Fibroblast of villous mesenchyme (primary cell): ENCODE measurements at regions not wholly inside any gene's neighbourhood (a gene's known extent, or its start where the extent isn't known, plus 50 kb on each side); places are given as distances from the start of the nearest gene placed in this dataset.
"Not testable (repeated sequence)": the region's sequence is repeated elsewhere in the genome, so short reads cannot be mapped to it uniquely, and the experiment has no call there.

Experiments
- DNase-seq: peaks from one replicate; pipeline ENCODE4 v3.0.0-alpha.2; 2010; ENCODE audit warnings: low read depth
- H3K4me3 ChIP-seq: 2 replicates; pipeline ENCODE4 v1.5.1; 2011; ENCODE audit warnings: low read depth, mild to moderate bottlenecking, low read length
- TF ChIP-seq, protein P1 (sequence below): IDR thresholded peaks from 2 replicates; pipeline ENCODE4 v1.5.1; 2012; ENCODE audit warnings: low read depth, mild to moderate bottlenecking, low read length; ENCODE audit not compliant: insufficient read depth

DNA sequence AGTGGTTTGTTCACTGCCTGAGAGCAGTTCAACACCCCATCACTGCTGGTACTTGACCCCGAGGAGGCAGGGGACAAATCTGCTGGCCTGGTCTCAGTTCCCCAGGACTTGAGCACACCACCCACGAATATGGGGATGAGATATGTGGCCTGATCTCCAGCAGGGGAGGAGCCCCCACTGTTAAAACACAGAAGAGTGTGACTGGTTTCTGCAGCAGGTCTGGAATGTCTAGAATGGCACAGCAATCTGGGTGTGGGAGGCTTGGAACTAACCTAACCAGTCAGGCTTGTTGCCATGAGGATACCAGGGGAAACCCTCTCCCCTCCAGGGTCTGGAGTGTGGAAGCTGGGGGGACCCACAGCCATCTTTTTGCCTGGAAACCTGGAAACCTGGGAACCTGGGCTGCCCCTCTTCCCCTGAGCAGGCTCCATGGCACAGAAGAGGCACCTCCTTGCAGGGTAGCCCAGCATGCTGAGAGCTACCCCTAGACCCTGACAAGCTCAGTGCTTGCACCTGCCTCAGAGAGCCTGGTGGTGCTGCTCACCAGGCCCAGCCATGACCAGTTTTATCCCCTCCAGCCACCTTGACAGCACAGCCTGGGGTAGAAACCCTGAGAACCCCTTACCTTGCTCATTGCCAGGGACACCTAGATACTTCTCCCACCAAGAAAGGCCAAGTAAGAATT lies 273.8 kb downstream of the LIG4 start:
- TF ChIP-seq, protein P1, sequence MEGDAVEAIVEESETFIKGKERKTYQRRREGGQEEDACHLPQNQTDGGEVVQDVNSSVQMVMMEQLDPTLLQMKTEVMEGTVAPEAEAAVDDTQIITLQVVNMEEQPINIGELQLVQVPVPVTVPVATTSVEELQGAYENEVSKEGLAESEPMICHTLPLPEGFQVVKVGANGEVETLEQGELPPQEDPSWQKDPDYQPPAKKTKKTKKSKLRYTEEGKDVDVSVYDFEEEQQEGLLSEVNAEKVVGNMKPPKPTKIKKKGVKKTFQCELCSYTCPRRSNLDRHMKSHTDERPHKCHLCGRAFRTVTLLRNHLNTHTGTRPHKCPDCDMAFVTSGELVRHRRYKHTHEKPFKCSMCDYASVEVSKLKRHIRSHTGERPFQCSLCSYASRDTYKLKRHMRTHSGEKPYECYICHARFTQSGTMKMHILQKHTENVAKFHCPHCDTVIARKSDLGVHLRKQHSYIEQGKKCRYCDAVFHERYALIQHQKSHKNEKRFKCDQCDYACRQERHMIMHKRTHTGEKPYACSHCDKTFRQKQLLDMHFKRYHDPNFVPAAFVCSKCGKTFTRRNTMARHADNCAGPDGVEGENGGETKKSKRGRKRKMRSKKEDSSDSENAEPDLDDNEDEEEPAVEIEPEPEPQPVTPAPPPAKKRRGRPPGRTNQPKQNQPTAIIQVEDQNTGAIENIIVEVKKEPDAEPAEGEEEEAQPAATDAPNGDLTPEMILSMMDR, result no peak
- DNase-seq, result no peak
- no peak overlapping the region for H3K4me3 ChIP-seq

DNA sequence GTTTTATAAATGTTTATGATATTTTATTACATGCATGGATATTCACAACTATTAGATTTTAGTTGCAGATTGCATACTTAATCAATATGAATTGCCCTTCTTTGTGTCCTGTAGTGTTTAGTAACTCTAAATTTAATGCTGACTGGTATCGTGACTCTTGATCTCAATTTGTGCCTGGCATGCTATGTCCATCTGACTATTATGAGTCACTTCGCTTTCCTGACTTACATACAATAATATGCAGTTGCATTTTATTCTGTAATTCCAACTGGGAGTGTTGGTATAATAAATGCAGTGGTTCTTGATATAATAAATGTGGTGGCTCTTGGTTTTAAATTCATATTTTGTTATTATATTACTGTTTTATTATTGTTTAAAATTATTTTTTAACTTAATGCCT lies 277.5 kb downstream of the LIG4 start:
- H3K4me3 ChIP-seq, result no peak overlapping the region
- no peak for DNase-seq
- TF ChIP-seq, protein P1, result no peak

DNA sequence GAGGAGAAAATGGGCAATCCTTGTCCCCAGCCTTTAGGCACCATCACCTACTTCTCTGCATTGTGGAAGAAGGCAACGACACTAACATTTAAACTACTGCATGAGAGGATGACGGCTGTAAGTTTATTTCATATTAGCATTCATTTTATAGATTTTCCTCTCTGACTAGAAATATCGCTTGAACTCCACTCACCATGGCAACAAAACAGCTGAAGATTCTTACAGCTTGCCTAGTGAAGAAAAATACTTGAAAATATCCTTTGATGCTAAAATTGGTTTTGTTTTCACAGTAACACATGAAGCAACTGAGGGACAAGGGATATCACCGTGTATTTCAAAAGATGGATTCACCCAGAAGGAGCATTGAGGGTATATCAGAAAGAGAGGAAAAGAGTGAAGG lies 284.3 kb downstream of the LIG4 start:
- TF ChIP-seq, protein P1, result no peak
- no peak overlapping the region for H3K4me3 ChIP-seq
- no peak for DNase-seq

DNA sequence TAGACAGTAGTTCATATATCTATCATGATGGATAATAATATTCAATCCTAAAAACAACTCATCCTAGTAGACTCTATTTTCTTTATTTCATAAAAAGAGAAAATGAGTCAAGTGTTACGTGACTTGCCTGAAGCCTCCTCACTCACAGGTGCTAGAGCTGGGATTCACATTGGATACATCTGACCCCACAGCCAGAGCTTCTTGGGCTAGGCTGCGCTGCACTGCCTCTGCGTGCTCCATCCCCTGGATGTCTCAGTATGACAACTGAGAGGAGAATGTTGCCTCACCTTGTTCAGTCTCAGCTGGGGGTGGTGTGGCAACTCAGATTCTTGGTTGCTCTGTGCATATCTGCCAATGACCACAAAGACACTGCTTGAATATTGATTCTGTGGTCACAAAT lies 286.6 kb downstream of the LIG4 start:
- TF ChIP-seq, protein P1, result no peak
- no peak for DNase-seq
- H3K4me3 ChIP-seq, result no peak overlapping the region

DNA sequence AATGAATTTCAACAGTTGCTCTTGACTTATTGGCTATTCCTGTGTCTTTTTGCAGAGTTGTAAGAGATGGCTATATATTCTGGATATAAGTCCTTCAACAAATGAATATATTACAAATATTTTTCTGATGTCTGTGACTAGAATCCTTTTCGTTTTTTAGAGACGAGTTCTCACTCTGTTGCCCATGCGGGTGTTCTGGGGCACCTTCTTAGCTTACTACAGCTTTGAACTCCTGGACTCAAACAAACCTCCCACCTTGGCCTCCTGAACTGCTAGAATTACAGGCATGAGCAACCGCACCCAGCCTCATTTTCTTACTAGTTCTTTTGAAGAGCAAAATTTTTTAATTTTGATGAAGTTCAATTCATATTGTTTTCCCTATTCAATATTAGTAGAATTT lies 287.8 kb downstream of the LIG4 start:
- TF ChIP-seq, protein P1, result no peak
- no peak for DNase-seq
- no peak overlapping the region for H3K4me3 ChIP-seq

DNA sequence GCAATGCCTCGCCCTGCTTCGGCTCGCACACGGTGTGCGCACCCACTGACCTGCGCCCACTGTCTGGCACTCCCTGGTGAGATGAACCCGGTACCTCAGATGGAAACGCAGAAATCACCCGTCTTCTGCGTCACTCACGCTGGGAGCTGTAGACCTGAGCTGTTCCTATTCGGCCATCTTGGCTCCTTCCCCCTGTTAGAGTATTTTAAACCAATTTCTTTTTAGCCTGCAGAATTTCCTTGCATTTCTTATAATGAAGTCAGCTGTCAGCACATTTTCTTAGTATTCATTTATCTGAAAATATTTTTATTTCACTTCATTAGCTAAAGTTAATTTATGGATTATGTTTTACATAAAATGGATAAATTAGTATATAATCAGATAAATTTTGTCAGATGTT lies 288.8 kb downstream of the LIG4 start:
- DNase-seq, H3K4me3 ChIP-seq: not testable (repeated sequence)

DNA sequence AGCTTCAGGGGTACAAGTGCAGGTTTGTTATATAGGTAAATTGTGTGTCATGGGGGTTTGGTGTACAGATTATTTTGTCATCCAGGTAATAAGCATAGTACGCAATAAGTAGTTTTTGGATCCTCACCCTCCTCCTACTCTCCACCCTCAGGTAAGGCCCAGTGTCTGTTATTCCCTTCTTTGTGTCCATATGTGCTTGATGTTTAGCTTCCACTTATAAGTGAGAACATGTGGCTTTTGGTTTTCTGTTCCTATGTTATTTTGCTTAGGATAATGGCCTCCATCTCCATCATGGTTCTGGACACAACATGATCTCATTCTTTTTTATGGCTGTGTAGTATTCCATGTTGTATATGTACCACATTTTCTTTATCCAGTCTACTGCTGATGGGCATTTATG lies 298.4 kb downstream of the LIG4 start:
- not testable (repeated sequence) for H3K4me3 ChIP-seq

DNA sequence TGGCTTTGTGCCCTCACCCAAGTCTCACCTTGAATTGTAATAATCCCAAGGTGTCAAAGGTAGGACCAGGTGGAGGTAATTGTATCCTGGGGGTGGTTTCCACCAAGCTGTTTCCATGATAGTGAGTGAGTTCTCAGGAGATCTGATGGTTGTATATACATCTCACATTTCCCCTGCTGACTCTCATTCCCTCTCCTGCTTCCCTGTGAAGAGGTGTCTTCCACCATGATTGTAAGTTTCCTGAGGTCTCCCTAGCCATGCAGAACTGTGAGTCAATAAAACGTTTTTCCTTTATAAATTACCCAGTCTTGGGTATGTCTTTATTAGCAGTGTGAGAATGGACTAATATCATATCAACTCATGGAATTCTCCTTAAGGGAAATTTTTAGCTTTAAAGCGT lies 302.6 kb downstream of the LIG4 start:
- TF ChIP-seq, protein P1, result no peak

More for the DNA sequence above, 298.4 kb downstream of the LIG4 start:
- not testable (repeated sequence) for DNase-seq

More for the DNA sequence above, 302.6 kb downstream of the LIG4 start:
- H3K4me3 ChIP-seq, result no peak overlapping the region
- no peak for DNase-seq
